Effector memory CD4-positive, alpha-beta T cell (primary cell): ENCODE measurements at regions not wholly inside any gene's neighbourhood (a gene's known extent, or its start where the extent isn't known, plus 50 kb on each side); places are given as distances from the start of the nearest gene placed in this dataset.

ENCODE experiments used
- DNase-seq, 3 donors: peaks; one replicate each; pipeline ENCODE4 v3.0.0-alpha.2; 2020
- H3K27ac ChIP-seq: 2 replicates; pipeline ENCODE4 v1.7.0; 2013; ENCODE audit warnings: mild to moderate bottlenecking, low read length, moderate library complexity; ENCODE audit not compliant: insufficient read depth, poor library complexity, severe bottlenecking
- H3K27me3 ChIP-seq: replicated peaks from 2 replicates; pipeline ENCODE4 v1.7.0; 2013; ENCODE audit warnings: mild to moderate bottlenecking, low read length; ENCODE audit not compliant: insufficient read depth, control insufficient read depth, poor library complexity, severe bottlenecking
- H3K36me3 ChIP-seq: 2 replicates; pipeline ENCODE4 v1.7.0; 2013; ENCODE audit warnings: mild to moderate bottlenecking, low read length, moderate library complexity; ENCODE audit not compliant: control insufficient read depth, insufficient read depth
- H3K4me1 ChIP-seq: 2 replicates; pipeline ENCODE4 v1.7.0; 2013; ENCODE audit warnings: low read length, mild to moderate bottlenecking; ENCODE audit not compliant: control insufficient read depth, insufficient read depth, poor library complexity, severe bottlenecking
- H3K4me3 ChIP-seq: 2 replicates; pipeline ENCODE4 v1.7.0; 2013; ENCODE audit warnings: low read length, low read depth, mild to moderate bottlenecking; ENCODE audit not compliant: insufficient read depth, poor library complexity, severe bottlenecking
- H3K9me3 ChIP-seq: 2 replicates; pipeline ENCODE4 v1.7.0; 2013; ENCODE audit warnings: mild to moderate bottlenecking, low read length, moderate library complexity; ENCODE audit not compliant: control insufficient read depth

DNA sequence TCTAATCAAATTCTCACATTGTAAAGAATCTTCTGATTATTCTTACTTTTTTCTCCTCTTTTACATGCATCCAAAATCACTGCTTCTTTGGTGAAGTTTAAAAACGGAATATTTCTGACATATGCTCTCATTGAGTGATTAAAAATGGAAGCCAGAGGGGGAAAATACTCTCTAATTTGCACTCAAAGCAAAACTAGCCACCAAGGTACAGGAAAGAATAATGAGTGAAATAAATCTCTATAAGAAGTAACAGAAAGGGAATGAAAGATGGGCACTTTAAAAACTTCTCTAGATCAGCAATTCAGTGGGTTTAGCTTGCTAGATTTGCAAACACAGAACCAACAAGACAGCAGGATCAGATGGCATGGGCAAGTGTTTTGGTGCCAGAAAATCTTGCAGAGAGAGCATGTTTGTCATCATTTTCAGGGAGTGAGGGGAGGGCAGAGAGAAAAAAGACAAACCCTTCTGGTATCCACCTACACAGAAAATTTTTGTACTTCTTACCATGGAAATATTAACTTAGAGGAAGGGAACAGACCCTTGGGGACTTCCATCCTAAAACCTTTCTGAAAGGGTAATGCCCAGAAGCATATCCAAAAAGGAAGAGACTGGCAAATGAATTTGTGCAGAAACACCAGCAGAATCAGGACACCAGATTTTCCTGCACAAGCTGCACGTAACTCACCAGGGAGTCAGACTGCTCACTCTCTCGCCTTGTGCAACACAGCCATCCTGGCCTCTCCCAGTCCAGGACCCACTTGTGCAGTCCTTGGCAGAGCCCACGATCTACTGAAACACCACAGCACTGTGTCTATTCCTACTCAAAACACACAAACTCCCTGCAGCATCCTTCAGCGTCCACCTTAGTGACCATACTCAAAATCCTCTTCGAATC is 270.2 kb upstream of the PRDM1 start:
- no peak for DNase-seq
- Histone ChIP-seq H3K4me3 (no peak overlapping the region), H3K4me1 (peaks cover 5% of the 10 kb centered on the region), H3K36me3 (no peaks in the 10 kb centered on the region), H3K9me3 (no peaks in the 10 kb centered on the region), H3K27me3 (no peaks in the 10 kb centered on the region), H3K27ac (no peak overlapping the region)

DNA sequence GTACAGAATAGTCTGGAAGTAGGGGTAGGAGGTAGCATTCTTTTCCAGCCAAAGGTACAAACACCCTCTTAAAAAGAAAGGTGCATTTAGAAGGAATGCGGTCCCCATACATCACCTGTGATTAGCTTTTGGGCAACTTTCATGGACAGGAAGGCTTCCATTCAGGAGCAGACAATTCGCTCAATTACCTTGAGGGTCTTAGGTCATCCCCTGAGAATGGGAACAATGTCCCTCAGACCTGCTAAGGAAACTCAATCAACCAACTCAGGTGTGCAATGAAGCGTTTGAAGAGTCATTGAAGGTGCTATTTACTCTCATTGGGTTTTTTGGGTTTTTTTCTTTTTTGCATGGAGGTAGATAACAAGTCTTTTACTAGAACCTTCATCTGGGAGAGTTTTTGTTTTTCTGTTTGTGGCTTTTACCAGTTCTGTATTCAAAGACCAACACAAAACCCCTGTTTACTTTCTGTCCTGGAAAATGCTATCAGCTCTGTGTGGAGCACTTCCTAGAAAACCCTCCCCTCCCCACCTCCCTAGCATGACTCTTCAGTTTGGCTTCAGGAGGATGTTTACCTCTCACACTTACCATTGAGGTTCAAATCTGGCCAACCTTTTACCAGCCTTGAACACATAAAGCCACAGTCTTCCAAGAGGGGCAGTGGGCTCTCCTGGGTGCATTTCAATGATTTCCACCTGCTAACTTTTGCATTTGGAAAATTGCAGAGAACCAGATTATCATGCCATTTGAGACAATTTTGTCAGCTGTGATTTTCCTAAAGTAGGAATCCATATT is 271.2 kb upstream of the PRDM1 start:
- H3K36me3 ChIP-seq = no peaks in the 10 kb centered on the region
- no peaks in the 10 kb centered on the region for H3K9me3 ChIP-seq
- no peak overlapping the region for H3K27ac ChIP-seq
- DNase-seq = no peak
- no peak overlapping the region for H3K4me3 ChIP-seq
- H3K27me3 ChIP-seq = no peaks in the 10 kb centered on the region
- H3K4me1 ChIP-seq = peaks cover 14% of the 10 kb centered on the region

DNA sequence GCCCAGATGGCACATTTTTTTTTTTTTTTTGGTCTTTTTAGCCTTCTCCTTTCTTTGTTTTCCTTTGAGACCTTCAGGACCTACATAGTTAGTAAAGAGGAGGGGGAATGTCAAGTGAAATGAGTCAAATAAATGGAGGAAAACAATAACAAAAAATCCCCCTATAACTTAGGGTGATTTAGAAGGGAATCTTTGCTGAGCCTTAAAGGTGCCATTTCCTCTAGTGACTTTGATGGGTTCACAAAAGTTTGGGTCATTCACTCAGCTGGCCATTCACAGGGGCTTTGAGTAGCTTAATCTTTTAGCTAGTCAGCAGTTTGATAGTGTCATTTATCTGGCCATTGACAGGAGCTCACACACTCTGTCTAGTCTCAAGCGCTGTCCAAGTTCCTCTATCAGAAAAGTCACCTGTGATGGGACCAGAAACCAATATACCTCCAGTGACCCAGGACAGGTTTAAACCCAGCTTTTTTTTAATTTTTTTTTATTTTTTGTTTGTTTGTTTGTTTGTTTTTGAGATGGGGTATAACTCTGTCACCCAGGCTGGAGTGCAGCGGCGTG is 275.1 kb upstream of the PRDM1 start:
- Histone ChIP-seq H3K4me1 (peaks cover 26% of the 10 kb centered on the region), H3K27me3 (no peaks in the 10 kb centered on the region), H3K9me3 (no peaks in the 10 kb centered on the region), H3K27ac (no peak overlapping the region), H3K4me3 (no peak overlapping the region), H3K36me3 (no peaks in the 10 kb centered on the region)
- no peak for DNase-seq

DNA sequence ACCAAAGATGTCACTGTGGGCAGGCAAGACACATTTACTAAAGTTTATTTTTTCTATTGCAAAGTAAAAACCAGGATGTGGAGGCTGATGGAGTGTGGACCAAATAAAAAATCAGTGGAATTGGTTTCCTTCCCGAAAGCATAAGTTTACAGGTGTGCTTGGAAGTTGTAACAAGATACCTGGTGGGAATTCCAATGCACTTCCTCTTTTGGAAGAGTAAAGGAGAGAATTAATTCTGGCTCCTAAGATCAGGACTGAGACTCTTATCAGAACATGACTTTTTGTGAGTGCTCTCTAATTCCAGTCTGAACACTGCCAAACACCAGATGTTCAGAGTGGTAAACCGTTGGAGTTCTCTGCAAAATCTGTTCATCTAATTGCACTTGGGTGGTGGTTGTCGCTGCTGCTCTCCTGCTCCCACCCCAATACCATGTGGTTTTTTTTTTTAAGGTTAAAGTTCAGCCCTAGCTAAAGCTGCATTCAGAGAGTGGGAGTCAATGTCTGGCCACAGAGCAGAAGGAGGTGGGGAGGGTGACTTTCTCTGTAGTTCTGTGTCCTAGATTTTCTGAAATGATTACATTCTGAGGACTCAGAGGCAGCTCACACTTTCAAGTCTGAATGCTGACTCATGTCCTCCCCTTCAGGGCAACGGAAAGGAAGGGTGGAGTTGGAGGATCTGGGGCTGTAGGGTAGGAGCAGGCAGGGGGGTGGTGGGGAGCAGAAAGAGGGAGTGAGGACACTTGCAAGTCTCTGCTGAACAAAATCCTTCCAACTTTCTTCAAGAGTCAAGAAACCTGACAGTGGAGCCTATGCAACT is 275.8 kb upstream of the PRDM1 start:
- Histone ChIP-seq H3K9me3 (no peaks in the 10 kb centered on the region), H3K27me3 (no peaks in the 10 kb centered on the region), H3K4me1 (peaks cover 26% of the 10 kb centered on the region), H3K4me3 (no peak overlapping the region), H3K27ac (no peak overlapping the region), H3K36me3 (no peaks in the 10 kb centered on the region)
- DNase-seq = no peak

DNA sequence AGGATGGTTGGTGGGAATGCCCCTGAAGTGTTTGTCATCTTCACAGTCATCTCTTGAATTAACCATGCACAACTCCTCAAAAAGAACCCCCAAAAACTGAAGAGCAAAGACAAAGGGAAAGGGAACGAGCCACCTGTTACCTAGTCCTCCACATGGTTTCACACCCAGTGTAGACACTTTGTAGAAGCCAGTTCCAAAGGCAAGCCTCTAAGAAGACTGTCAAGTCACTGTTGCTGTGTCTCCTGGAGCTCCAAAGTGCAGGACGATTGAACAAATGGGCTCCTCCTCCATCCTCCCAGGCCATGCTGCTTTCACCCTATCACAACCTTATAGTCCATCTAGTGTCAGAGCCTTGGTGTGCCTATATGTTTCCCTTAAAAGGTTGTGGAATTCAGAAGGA is 277.6 kb upstream of the PRDM1 start:
- Histone ChIP-seq H3K4me3 (no peak overlapping the region), H3K27ac (no peak overlapping the region), H3K27me3 (no peaks in the 10 kb centered on the region), H3K9me3 (no peaks in the 10 kb centered on the region), H3K36me3 (no peaks in the 10 kb centered on the region), H3K4me1 (peaks cover 23% of the 10 kb centered on the region)
- no peak for DNase-seq

DNA sequence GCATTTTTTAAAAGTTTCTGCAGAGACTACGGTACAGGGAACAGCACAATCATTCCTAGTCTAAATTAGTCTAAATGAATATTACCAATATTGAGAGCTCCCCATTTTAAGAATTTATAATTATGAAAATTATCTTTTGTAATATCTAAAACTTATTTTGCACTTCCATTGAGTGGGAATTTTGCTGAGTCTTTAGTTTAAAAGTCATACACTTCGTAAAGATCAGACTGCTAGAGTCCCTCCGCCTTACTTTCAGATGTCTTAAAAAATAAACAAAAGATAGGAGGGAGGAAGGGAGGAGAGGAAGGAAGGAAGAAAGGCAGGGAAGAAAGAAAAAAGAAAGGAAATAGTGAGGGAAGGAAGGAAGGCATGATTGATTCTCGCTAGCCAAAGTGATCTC is 278.2 kb upstream of the PRDM1 start:
- Histone ChIP-seq H3K36me3 (no peaks in the 10 kb centered on the region), H3K27ac (no peak overlapping the region), H3K4me3 (no peak overlapping the region), H3K4me1 (peaks cover 23% of the 10 kb centered on the region), H3K9me3 (no peaks in the 10 kb centered on the region), H3K27me3 (no peaks in the 10 kb centered on the region)
- no peak for DNase-seq

DNA sequence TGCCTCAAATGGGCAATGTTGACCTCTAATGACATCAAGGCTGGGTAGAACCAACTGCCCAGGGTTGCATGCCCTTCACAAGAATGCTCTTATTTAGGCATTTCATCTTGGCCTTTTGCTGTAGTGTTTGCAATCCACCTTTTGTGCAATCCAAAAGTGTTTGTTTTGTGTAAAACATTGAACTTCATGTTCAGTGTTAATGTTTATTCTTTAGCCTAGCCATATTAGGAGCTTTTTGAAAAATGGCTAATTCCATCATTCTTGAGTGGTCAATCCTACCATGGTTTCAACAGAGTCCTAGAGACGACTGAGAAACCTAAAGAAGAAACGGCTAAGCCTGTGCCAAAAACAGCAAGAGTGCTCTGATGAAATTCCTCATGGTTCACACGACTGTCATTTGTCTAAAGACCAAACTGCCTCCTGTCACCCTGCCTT is 279.6 kb upstream of the PRDM1 start:
- Histone ChIP-seq H3K27me3 (no peaks in the 10 kb centered on the region), H3K27ac (no peak overlapping the region), H3K4me3 (no peak overlapping the region), H3K4me1 (peaks cover 23% of the 10 kb centered on the region), H3K9me3 (no peaks in the 10 kb centered on the region), H3K36me3 (no peaks in the 10 kb centered on the region)
- no peak for DNase-seq

DNA sequence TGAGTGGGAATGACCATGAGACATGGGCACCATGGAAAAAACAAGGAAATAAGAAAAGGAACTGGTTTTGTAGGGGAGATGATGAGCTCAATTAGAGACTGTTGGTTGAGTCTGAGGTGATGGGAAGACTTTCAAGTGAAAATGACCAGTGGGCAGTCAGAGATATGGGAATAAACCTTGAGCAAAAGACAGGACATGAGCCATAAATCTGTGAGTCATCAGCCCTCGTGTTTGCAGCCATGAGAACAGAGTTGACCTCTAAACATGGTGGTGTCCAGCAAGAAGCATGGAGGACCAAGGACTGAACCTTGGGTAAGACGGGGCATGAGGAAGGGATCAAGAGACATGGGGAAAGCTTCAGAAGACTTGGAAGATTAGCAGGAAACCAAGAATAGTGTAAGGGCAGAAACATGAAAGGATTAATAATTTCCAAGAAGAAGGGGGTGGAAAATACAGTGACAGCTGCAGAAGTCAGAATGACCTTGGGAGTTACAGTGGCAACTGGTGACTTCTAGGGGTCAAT is 280.6 kb upstream of the PRDM1 start:
- no peaks in the 10 kb centered on the region for H3K9me3 ChIP-seq
- H3K27ac ChIP-seq = no peak overlapping the region
- H3K4me3 ChIP-seq = no peak overlapping the region
- H3K27me3 ChIP-seq = no peaks in the 10 kb centered on the region
- no peaks in the 10 kb centered on the region for H3K36me3 ChIP-seq
- H3K4me1 ChIP-seq = peaks cover 17% of the 10 kb centered on the region
- DNase-seq = no peak

DNA sequence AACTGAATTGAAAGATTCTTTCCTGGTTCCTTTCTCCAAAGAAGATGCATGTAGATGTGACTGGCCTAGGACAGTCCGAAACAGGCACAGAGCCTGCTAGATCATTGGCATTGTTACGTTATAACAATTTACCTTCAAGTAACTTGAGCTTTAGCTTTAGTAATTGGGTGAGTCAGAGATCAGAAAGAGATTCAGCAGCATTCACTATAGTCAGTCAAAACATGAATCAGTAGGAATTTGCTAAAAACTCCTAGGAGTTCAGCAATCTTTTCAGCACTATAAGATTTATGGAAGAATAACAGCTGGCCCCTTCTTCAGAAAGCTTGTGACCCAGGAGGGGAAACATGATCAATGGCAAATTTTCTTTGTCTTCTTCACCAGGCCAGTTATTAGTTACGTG is 281.7 kb upstream of the PRDM1 start:
- no peak for DNase-seq
- H3K9me3 ChIP-seq = no peaks in the 10 kb centered on the region

More for the DNA sequence above, 281.7 kb upstream of the PRDM1 start:
- H3K4me3 ChIP-seq = no peak overlapping the region
- H3K27me3 ChIP-seq = no peaks in the 10 kb centered on the region
- no peaks in the 10 kb centered on the region for H3K36me3 ChIP-seq
- peaks cover 8% of the 10 kb centered on the region for H3K4me1 ChIP-seq
- no peak overlapping the region for H3K27ac ChIP-seq
